ENCODE measurements at regions not wholly inside any gene's neighbourhood (a gene's known extent, or its start where the extent isn't known, plus 50 kb on each side); places are given as distances from the start of the nearest gene placed in this dataset.

- DNase-seq (ENCODE audit: low read depth in 2 of 2): no peak
These were observed 909.8 kb downstream of the EFNB2 start for GRCh38 chr13:105625691-105626090.

DNA sequence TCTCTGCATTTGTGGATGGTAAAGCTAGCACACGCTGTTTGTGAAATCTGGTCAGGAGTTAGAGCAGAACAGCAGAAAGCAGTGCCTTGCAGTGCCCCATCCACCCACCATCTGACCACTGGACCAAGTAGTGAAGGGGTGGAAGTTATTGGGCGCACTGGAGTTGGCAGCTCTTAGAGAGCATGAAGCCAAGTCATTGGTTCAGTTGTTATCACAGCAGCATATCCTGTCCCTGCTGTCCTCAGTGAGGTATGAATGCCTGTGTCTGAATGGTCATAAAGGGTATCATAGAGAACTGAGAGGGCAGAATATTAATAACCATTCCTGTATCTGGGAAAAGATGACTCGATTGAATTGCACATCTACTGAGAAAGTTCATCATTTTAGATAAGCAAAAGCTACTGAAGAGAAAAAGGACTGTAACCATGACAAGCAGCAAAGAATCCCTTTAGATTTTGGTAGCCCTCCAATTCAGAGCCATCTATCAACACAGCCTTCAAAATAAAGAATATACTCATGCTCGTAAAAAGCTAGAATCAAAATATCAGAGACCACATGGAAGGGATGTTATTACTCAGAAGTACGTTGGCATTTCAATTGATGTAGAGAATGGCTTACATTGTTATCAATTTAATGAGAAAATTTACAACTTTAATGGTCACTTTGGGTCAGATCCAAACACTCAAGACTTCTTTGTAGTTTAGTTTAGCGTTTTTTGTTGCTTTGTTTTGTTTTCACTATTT, 919.0 kb downstream of the EFNB2 start:
- DNase-seq (ENCODE audit: low read depth in 2 of 2): no peak

DNA sequence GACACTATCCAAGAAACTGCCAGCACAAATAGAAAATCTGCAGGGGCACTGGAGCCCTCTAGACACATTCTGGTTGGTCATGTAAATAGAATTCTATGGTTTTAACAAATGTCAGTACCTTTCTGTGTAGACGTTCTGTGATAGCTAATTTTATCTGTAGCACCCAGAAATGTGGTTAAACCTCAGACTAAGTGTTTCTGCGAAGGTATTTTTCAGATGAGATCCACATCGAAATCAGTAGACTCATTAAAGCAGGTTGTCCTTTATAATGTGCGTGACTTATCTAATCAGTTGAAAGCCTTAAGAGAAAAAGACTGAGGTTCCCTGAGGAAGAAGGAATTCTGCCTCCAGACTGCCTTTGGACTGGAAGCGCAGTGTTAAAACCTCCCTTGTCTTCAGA, 922.9 kb downstream of the EFNB2 start:
- no peak for DNase-seq (ENCODE audit: low read depth in 2 of 2)

GRCh38 chr13:105611424-105611823, 924.0 kb downstream of the EFNB2 start:
- DNase-seq (ENCODE audit: low read depth in 2 of 2): no peak

GRCh38 chr13:105608104-105608503, 927.4 kb downstream of the EFNB2 start:
- DNase-seq (ENCODE audit: low read depth in 2 of 2): no peak

DNA sequence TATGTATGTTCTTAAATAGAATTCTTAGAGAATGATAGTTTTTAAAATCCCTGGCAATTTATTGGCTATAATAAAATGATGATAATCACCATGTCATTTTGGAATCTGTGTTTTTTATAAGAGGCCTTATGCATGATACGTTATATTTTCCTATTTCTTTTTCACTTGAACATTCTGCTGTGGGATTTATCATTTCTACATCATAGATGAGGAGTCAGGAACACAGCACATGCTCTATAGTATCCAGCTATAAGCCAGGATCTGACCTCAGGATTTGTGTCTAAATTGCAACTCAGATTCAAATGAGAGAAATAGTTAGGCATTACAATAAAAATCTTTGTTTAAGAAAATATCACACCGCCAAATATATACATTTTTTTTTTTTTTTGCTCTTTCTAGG, 928.0 kb downstream of the EFNB2 start:
- no peak for DNase-seq (ENCODE audit: low read depth in 2 of 2)

DNA sequence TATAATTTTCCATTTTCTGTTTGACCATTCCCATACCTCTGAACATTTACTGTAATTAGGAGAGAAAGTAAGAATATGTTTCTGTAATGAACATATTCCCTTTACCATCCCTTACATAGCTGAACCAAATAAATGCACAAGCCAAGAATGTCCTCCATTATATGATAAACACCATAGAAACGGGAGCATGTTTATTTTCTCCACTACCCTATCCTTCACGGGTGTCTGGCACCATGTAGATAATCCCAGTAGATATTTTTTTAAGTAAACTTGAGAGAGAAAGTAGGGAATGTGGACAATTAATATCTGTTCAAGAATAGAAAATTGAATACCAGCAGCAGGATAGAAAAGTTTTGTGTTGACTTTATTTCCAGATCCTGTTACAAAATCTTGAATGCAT, 928.4 kb downstream of the EFNB2 start:
- DNase-seq (ENCODE audit: low read depth in 2 of 2): no peak

GRCh38 chr13:105602956-105603670, 932.3 kb downstream of the EFNB2 start:
- no peak for DNase-seq (ENCODE audit: low read depth in 2 of 2)

DNA sequence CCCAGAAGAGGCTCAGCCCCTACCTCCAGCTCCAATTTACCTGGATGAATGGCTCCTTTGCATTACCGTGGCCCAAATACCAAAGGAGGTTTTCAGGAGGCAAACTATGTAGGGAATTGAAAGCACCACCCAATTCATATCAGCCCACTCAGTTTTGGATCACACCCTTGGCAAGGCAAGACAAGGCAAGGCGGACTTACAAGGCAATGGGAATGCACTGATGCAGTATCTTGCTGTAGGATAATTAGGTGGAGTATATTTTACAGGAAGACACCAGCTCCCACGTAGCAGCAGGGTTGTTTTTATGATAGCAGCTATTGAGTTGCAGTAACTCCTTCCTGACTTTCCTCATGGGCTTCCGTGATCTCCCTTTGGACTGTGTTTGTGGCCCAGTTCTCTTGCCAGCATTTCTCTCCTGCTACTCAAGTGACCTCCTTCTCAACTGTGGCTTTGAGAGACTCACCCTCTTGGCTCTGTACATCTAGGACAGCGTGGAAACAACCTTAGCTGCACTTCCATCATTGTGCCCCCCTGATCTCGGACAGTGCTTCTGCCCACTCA, 935.9 kb downstream of the EFNB2 start:
- DNase-seq (ENCODE audit: low read depth in 2 of 2): no peak

- no peak for DNase-seq (ENCODE audit: low read depth in 2 of 2)
These were observed 936.9 kb downstream of the EFNB2 start for GRCh38 chr13:105598529-105598928.

DNA sequence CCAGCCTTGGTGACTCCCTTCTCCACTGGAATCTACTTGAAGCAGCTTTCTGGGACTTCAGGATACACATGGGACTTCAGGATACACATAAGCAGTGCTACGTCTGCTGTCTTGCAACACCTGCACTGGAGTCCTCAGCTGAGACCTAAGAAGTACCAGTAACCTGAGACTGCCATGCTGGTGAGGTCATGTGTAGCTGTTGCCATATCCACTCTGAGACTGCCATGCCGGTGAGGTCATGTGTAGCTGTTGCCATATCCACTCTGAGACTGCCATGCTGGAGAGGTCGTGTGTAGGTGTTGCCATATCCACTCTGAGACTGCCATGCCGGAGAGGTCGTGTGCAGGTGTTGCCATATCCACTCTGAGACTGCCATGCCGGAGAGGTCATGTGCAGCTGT, 937.9 kb downstream of the EFNB2 start:
- no peak for DNase-seq (ENCODE audit: low read depth in 2 of 2)

GRCh38 chr13:105595471-105595870, 940.0 kb downstream of the EFNB2 start:
- no peak for DNase-seq (ENCODE audit: low read depth in 2 of 2)

- DNase-seq (ENCODE audit: low read depth in 2 of 2): no peak
These were observed 944.2 kb downstream of the EFNB2 start for GRCh38 chr13:105591277-105591676.

DNA sequence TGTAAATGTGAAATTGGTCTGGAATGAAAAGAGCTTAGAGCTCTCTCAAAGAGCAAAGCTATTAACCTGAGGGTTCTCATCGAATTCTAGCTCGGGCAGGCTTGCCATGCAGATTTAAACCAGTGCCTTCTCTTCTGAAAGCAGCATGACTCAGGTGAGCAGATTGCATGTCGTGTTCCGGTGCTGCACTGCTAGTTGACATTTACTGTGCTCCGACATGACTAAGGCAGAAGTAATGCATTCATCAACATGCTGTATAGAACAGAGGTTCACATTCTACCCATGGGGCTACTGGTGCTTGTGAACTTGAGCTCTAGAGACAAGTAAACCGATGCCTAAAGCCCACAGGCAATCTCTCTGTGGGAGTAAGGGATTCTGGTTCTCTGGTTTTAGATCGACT, 947.7 kb downstream of the EFNB2 start:
- no peak for DNase-seq (ENCODE audit: low read depth in 2 of 2)

DNA sequence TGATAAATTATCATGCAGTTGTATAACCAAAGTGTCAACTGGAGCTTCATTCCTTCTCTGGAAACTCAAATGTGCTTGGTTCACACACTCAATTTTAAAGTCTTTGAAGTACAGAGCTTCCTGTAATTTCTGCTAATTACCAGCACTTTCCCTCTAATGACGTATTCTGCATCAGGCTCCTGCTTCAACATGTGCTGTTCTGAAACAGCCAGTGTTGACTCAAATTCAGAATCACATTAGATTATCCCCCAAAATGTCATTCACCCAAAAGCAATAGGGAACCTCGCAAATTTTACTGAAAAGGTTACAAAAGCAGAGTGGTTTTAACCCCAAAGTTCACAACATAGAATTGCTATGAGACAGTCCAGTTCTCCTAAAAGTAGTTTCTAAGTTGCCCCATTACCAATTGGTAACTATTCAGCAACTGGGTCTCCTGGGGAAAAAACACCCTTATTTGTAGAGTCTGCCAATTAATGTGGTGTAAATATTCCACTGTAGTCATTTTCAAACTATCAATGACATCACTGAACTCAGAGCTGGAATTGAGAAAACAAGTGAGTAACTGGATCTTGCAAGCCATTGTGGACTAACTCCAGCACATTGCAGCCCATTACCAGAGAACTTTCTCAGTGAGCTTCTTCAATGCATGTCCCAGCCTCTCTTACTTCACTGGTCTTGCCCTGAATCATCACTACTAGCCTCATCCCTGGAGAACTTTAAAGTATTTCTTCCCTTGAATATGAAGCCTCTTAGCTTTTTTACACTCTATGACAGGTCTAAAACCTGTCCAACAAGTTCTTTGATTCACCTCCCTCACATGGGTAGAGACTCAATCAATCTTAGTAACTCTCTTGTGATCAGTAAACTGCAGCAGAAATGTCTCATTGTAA, 955.4 kb downstream of the EFNB2 start:
- no peak for DNase-seq (ENCODE audit: low read depth in 2 of 2)

DNA sequence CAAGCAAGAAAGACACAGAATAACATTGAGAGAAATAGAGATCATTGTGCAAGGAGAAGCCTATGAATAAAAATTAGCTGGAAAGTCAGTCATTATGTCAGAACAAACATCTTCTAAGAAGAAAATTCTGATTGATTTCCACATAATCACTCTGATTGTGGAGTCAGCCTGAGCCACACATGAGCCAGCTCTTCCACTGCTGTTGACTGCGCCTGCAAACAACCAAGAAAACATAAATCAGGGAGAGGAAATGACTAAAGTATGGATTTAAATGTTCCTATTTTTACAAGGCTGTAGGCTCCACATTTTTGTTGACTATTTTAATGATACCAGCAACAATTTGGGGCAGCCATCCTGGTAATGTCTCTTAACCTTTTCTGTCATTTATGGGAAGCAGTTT, 962.3 kb downstream of the EFNB2 start:
- no peak for DNase-seq (ENCODE audit: low read depth in 2 of 2)

GRCh38 chr13:105572401-105572800, 963.1 kb downstream of the EFNB2 start:
- DNase-seq (ENCODE audit: low read depth in 2 of 2): no peak

DNA sequence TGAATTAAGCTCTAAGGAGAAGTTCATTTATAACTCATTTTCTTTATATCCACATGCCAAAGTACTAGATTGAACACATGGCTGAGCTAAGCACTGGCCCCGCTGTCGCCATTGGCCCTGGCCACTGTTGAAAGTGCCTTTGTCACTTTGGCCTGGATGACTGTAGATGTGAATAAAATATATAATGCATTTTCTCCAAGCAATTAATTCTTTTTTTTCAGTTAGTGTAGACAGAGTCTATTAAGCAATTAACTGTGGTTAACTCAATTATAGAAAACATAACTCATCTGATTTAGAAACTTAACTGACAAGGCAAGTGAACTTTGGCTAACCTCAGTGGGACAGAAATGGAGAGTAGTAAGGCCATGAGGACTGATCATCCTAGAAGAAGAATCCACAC, 965.6 kb downstream of the EFNB2 start:
- no peak for DNase-seq (ENCODE audit: low read depth in 2 of 2)

DNA sequence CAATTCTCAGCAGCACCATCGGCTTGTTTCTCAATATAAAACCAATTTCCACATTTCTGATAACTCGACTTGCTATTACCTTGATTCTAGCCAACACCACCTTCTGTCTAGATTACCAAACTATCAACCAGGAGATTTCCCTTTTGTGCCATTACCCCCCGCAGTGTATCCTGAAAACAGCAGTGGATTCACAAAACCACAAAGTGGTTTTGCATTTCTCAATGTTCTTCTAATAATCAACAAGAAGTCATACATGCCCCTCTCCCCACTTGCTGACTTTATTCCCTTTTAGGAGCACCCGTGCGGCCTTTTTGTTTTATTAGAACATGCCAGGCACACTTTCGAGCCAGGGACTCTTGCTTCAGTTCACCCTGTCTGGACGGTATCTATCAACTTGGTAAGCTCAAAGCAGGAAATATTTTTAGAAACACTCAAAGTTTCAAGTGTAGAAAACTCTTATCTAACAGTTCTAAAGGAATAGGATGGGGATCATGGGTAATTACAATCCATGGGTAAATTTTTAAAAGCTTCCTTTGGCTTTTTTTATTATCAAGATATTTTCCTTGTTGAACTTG, 967.4 kb downstream of the EFNB2 start:
- no peak for DNase-seq (ENCODE audit: low read depth in 2 of 2)

- no peak for DNase-seq (ENCODE audit: low read depth in 2 of 2)
These were observed 970.2 kb downstream of the EFNB2 start for GRCh38 chr13:105565136-105565727.

DNA sequence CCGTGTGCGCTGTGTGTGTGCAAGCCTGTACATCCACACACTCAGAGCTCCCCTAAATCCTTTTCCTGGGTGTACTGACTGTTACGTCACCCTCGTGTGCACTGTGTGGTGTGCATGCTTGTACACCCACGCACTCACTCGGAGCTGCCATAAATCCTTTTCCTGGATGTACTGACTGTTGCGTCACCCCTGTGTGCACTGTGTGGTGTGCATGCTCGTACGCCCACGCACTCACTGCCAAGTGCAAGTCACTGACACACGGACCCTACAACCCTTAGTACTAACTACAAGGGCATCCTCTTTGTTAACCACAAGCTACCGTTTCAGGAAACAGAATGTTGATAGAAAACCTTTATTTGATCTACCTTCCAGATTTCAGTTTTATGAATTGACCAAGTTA, 983.4 kb downstream of the EFNB2 start:
- DNase-seq (ENCODE audit: low read depth in 2 of 2): no peak

Measured in stimulated activated CD8-positive, alpha-beta memory T cell treated with anti-CD3 and anti-CD28 coated beads, Interleukin-15, amount 100 ng/mL, for 4 hours (primary cell).